Choroid plexus epithelial cell (primary cell): ENCODE measurements at regions not wholly inside any gene's neighbourhood (a gene's known extent, or its start where the extent isn't known, plus 50 kb on each side); places are given as distances from the start of the nearest gene placed in this dataset.

ENCODE experiments used
- DNase-seq: peaks from one replicate; pipeline ENCODE4 v3.0.0-alpha.2; 2010; ENCODE audit warnings: low read depth
- H3K4me3 ChIP-seq: 2 replicates; pipeline ENCODE4 v1.5.1; 2011; ENCODE audit warnings: low read depth, mild to moderate bottlenecking, control low read depth, low read length, moderate library complexity
- TF ChIP-seq, protein P1 (sequence below): conservative IDR thresholded peaks from 2 replicates; pipeline ENCODE4 v1.5.1; 2011; ENCODE audit warnings: low read depth, mild to moderate bottlenecking, control low read depth, inconsistent platforms, low read length, moderate library complexity

- TF ChIP-seq, protein P1, sequence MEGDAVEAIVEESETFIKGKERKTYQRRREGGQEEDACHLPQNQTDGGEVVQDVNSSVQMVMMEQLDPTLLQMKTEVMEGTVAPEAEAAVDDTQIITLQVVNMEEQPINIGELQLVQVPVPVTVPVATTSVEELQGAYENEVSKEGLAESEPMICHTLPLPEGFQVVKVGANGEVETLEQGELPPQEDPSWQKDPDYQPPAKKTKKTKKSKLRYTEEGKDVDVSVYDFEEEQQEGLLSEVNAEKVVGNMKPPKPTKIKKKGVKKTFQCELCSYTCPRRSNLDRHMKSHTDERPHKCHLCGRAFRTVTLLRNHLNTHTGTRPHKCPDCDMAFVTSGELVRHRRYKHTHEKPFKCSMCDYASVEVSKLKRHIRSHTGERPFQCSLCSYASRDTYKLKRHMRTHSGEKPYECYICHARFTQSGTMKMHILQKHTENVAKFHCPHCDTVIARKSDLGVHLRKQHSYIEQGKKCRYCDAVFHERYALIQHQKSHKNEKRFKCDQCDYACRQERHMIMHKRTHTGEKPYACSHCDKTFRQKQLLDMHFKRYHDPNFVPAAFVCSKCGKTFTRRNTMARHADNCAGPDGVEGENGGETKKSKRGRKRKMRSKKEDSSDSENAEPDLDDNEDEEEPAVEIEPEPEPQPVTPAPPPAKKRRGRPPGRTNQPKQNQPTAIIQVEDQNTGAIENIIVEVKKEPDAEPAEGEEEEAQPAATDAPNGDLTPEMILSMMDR, result no peak
- no peak overlapping the region for H3K4me3 ChIP-seq
- peak; percentile 46 for DNase-seq
Measured at GRCh38 chr9:88052321-88052965, 78.1 kb upstream of the CDK20 start.

DNA sequence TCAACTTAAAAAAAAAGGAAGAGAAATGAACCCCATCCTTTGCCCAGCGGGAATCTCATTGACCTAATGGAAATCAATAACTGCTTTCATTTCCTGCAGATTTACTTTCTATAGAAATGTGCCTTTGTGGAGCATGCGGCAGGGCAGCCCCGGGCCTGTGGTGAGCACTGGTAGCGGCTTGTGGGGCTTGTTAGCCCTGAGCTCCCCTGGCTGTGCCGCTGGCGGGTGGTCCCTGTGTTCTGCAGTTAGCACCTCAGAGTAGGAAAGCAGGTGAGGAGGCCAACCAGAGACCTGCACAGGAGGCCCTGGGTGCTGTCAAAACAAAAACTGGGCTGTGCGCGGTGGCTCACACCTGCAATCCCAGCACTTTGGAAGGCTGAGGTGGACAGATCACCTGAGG, 76.8 kb upstream of the CDK20 start:
- DNase-seq, result no peak

DNA sequence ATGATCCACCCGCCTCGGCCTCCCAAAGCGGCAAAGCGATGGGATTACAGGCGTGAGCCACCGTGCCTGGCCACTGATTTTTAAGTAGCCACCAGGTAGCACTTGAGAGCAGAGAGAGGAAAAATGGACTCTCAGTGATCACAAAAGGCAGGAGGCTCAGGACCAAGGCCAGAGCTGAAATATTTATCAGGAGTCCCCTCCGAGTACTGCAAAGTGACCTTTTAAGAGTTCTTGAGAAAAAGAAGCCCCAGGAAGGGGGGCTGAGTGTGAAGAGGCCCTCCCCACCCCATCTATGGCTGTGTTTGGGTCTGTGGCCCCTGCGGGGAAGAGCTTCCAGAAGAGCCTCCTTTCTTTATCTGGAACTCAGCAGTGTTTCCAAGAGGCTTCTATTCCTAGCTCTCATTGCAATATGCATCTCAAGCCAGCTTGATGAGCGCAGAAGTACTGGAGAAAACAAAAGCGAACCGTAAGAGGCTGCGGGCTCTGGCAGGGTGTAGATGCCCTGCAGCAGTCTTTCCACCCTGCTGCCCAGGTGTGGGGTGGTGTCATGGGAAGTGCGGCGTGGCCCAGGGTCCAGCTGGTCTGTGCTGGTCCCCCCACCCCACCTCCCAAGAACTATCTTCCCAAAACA, 75.5 kb upstream of the CDK20 start:
- TF ChIP-seq, protein P1, result no peak
- H3K4me3 ChIP-seq, result no peak overlapping the region
- peak; percentile 12 for DNase-seq

More for the DNA sequence above, 76.8 kb upstream of the CDK20 start:
- no peak overlapping the region for H3K4me3 ChIP-seq
- TF ChIP-seq, protein P1, result no peak

DNA sequence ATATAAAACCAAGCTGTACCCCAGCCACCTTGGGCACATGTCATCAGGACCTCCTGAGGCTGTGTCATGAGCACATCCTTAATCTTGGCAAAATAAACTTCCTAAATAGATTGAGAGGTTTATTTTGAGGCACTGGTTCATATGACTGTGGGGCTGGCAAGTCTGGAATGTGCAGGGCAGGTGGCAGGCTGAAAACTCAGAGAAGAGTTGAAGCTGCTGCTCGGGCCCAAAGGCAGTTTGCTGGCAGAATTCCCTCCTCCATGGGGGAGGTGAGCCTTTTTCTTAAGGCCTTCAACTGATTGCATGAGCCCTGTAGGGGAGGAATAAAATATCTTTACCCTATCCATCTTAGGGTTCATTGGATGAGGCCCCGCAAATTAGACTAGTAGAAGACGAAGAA, 72.2 kb upstream of the CDK20 start:
- TF ChIP-seq, protein P1, result no peak
- no peak overlapping the region for H3K4me3 ChIP-seq
- no peak for DNase-seq

DNA sequence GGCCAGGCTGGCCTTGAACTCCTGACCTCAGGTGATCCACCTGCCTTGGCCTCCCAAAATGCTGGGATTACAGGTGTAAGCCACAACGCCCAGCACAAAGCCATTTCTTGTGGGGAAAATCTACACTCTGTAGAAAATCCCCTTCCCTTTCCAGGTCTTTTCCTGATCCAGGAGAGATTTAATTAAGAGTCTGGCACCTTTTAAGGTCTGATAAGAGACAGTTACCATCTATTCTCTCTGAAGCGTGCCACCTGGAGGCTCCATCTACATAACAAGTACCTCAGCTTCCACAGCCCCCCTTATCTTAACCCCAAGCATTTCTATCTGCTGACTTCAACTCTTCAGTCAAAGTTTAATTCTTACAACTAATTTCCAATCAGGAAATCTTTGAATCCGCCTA, 71.4 kb upstream of the CDK20 start:
- TF ChIP-seq, protein P1, result no peak
- H3K4me3 ChIP-seq, result no peak overlapping the region
- no peak for DNase-seq

- TF ChIP-seq, protein P1, result no peak
- no peak for DNase-seq
- H3K4me3 ChIP-seq, result no peak overlapping the region
Measured at GRCh38 chr9:88044200-88044599, 69.9 kb upstream of the CDK20 start.

GRCh38 chr9:88043647-88044046, 69.3 kb upstream of the CDK20 start:
- no peak overlapping the region for H3K4me3 ChIP-seq
- TF ChIP-seq, protein P1, result no peak
- no peak for DNase-seq
